GM23338 (cell line): ENCODE measurements at regions not wholly inside any gene's neighbourhood (a gene's known extent, or its start where the extent isn't known, plus 50 kb on each side); places are given as distances from the start of the nearest gene placed in this dataset.
A peak's percentile ranks its signal among the peaks of the same experiment; 100 is the strongest.

ENCODE experiments used
- ATAC-seq: fragments of 200-7000 bp; cut with Tn5 transposase; 3 replicates; pipeline ENCODE4 v1.9.1; 2020
- DNase-seq: peaks from one replicate; pipeline ENCODE4 v3.0.0-alpha.2; 2015; ENCODE audit warnings: low spot score
- H2AFZ ChIP-seq: fragments of 200-600 bp; sonication (generic); 2 replicates; pipeline ENCODE4 v1.8.0; 2016; ENCODE audit warnings: antibody characterized with exemption, mild to moderate bottlenecking, moderate library complexity
- H3F3A ChIP-seq: fragments of 200-600 bp; sonication (generic); replicated peaks from 2 replicates; pipeline ENCODE4 v1.8.0; 2017; ENCODE audit warnings: antibody characterized with exemption, mixed run types, low read depth
- H3K27ac ChIP-seq: fragments of 200-600 bp; sonication (generic); 2 replicates; pipeline ENCODE4 v1.6.1; 2016; ENCODE audit warnings: low read depth
- H3K27me3 ChIP-seq: fragments of 200-600 bp; sonication (generic); 2 replicates; pipeline ENCODE4 v1.8.0; 2016; ENCODE audit warnings: mild to moderate bottlenecking, mixed run types, moderate library complexity; ENCODE audit not compliant: insufficient read depth
- H3K36me3 ChIP-seq: fragments of 200-600 bp; sonication (generic); 2 replicates; pipeline ENCODE4 v1.8.0; 2016; ENCODE audit warnings: mild to moderate bottlenecking; ENCODE audit not compliant: insufficient read depth
- H3K4me1 ChIP-seq: fragments of 200-600 bp; sonication (generic); 2 replicates; pipeline ENCODE4 v1.8.0; 2016; ENCODE audit warnings: mild to moderate bottlenecking, moderate library complexity; ENCODE audit not compliant: insufficient read depth
- H3K4me2 ChIP-seq: fragments of 200-600 bp; sonication (generic); 2 replicates; pipeline ENCODE4 v1.7.1; 2017; ENCODE audit warnings: mixed run types
- H3K4me3 ChIP-seq: fragments of 200-600 bp; sonication (generic); 2 replicates; pipeline ENCODE4 v1.6.1; 2016; ENCODE audit warnings: mixed run types
- H3K79me2 ChIP-seq: fragments of 200-600 bp; sonication (generic); replicated peaks from 2 replicates; pipeline ENCODE4 v1.8.0; 2017; ENCODE audit warnings: mild to moderate bottlenecking; ENCODE audit not compliant: insufficient read depth
- H3K9me2 ChIP-seq: fragments of 200-600 bp; sonication (generic); 2 replicates; pipeline ENCODE4 v1.8.0; 2017; ENCODE audit not compliant: insufficient read depth
- H4K20me1 ChIP-seq: fragments of 200-600 bp; sonication (generic); replicated peaks from 2 replicates; pipeline ENCODE4 v1.8.0; 2017; ENCODE audit warnings: mild to moderate bottlenecking; ENCODE audit not compliant: insufficient read depth
- H3K27ac Mint-ChIP-seq: 2 replicates; pipeline ENCODE4 v1.8.0; 2020; ENCODE audit warnings: inconsistent platforms, mild to moderate bottlenecking, moderate library complexity, mixed read lengths
- H3K27me3 Mint-ChIP-seq: 3 replicates; pipeline ENCODE4 v1.8.0; 2022; ENCODE audit warnings: low read depth, mild to moderate bottlenecking, moderate library complexity, mixed read lengths, inconsistent platforms; ENCODE audit not compliant: insufficient read depth, poor library complexity
- H3K36me3 Mint-ChIP-seq: 3 replicates; pipeline ENCODE4 v1.8.0; 2021; ENCODE audit warnings: low read depth, mild to moderate bottlenecking, inconsistent platforms, moderate library complexity, mixed read lengths
- H3K4me1 Mint-ChIP-seq: 3 replicates; pipeline ENCODE4 v1.8.0; 2020; ENCODE audit warnings: mild to moderate bottlenecking, inconsistent platforms, mixed read lengths
- H3K4me3 Mint-ChIP-seq: 3 replicates; pipeline ENCODE4 v1.8.0; 2021; ENCODE audit warnings: moderate library complexity, mild to moderate bottlenecking, inconsistent platforms, mixed read lengths
- H3K9me3 Mint-ChIP-seq: 3 replicates; pipeline ENCODE4 v1.8.0; 2020; ENCODE audit warnings: moderate library complexity, mild to moderate bottlenecking, inconsistent platforms, mixed read lengths
- CREB1 ChIP-seq: fragments of 250-450 bp; sonication (Bioruptor Pico); IDR thresholded peaks from 2 replicates; pipeline ENCODE4 v1.5.0; 2020; ENCODE audit warnings: low read depth, mild to moderate bottlenecking, moderate library complexity
- JUNB ChIP-seq: IDR thresholded peaks from one replicate; pipeline ENCODE4 v1.6.1; 2016; ENCODE audit warnings: antibody characterized with exemption; ENCODE audit not compliant: unreplicated experiment
- STAT1 ChIP-seq: IDR thresholded peaks from one replicate; pipeline ENCODE4 v1.6.1; 2016; ENCODE audit warnings: antibody characterized with exemption; ENCODE audit not compliant: unreplicated experiment
- TF ChIP-seq, protein P1 (sequence below): IDR thresholded peaks from one replicate; pipeline ENCODE4 v1.6.1; 2018; ENCODE audit warnings: antibody characterized with exemption; ENCODE audit not compliant: unreplicated experiment
- TF ChIP-seq, protein P2 (sequence below): fragments of 250-450 bp; sonication (Bioruptor Pico); IDR thresholded peaks from 2 replicates; pipeline ENCODE4 v1.5.0; 2020; ENCODE audit warnings: mild to moderate bottlenecking, moderate library complexity
- TF ChIP-seq, protein P3 (sequence below): IDR thresholded peaks from 2 replicates; pipeline ENCODE4 v1.6.1; 2016; ENCODE audit warnings: antibody characterized with exemption

DNA sequence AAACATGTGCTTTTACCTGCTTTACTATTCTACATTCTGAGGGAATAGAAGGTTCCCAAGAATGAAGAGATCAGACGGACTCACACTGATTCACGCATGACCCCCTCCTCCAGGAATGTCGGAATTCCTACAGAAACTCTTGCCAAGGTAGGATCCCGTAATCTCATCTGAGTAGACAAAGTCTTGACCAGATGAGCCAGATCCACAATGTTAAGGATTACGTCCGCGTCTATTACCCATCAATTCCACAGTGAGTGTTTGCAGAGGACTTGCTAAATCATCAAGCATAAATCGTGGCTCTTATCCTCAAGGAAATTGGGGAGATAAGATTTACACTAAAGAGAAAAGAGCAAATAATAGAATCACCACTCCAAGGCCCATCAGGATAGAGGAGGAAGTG is 245.9 kb upstream of the FOXQ1 start:
- DNase-seq, result peak; percentile 7
- no peaks in the 10 kb centered on the region for H3K4me1 ChIP-seq
- no peaks in the 10 kb centered on the region for H3K27me3 ChIP-seq
- no peak for ATAC-seq
- H3K9me3 Mint-ChIP-seq, result no peaks in the 10 kb centered on the region
- H3K9me2 ChIP-seq, result no peaks in the 10 kb centered on the region
- TF ChIP-seq, protein P1, sequence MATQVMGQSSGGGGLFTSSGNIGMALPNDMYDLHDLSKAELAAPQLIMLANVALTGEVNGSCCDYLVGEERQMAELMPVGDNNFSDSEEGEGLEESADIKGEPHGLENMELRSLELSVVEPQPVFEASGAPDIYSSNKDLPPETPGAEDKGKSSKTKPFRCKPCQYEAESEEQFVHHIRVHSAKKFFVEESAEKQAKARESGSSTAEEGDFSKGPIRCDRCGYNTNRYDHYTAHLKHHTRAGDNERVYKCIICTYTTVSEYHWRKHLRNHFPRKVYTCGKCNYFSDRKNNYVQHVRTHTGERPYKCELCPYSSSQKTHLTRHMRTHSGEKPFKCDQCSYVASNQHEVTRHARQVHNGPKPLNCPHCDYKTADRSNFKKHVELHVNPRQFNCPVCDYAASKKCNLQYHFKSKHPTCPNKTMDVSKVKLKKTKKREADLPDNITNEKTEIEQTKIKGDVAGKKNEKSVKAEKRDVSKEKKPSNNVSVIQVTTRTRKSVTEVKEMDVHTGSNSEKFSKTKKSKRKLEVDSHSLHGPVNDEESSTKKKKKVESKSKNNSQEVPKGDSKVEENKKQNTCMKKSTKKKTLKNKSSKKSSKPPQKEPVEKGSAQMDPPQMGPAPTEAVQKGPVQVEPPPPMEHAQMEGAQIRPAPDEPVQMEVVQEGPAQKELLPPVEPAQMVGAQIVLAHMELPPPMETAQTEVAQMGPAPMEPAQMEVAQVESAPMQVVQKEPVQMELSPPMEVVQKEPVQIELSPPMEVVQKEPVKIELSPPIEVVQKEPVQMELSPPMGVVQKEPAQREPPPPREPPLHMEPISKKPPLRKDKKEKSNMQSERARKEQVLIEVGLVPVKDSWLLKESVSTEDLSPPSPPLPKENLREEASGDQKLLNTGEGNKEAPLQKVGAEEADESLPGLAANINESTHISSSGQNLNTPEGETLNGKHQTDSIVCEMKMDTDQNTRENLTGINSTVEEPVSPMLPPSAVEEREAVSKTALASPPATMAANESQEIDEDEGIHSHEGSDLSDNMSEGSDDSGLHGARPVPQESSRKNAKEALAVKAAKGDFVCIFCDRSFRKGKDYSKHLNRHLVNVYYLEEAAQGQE, result no peak
- TF ChIP-seq, protein P2, sequence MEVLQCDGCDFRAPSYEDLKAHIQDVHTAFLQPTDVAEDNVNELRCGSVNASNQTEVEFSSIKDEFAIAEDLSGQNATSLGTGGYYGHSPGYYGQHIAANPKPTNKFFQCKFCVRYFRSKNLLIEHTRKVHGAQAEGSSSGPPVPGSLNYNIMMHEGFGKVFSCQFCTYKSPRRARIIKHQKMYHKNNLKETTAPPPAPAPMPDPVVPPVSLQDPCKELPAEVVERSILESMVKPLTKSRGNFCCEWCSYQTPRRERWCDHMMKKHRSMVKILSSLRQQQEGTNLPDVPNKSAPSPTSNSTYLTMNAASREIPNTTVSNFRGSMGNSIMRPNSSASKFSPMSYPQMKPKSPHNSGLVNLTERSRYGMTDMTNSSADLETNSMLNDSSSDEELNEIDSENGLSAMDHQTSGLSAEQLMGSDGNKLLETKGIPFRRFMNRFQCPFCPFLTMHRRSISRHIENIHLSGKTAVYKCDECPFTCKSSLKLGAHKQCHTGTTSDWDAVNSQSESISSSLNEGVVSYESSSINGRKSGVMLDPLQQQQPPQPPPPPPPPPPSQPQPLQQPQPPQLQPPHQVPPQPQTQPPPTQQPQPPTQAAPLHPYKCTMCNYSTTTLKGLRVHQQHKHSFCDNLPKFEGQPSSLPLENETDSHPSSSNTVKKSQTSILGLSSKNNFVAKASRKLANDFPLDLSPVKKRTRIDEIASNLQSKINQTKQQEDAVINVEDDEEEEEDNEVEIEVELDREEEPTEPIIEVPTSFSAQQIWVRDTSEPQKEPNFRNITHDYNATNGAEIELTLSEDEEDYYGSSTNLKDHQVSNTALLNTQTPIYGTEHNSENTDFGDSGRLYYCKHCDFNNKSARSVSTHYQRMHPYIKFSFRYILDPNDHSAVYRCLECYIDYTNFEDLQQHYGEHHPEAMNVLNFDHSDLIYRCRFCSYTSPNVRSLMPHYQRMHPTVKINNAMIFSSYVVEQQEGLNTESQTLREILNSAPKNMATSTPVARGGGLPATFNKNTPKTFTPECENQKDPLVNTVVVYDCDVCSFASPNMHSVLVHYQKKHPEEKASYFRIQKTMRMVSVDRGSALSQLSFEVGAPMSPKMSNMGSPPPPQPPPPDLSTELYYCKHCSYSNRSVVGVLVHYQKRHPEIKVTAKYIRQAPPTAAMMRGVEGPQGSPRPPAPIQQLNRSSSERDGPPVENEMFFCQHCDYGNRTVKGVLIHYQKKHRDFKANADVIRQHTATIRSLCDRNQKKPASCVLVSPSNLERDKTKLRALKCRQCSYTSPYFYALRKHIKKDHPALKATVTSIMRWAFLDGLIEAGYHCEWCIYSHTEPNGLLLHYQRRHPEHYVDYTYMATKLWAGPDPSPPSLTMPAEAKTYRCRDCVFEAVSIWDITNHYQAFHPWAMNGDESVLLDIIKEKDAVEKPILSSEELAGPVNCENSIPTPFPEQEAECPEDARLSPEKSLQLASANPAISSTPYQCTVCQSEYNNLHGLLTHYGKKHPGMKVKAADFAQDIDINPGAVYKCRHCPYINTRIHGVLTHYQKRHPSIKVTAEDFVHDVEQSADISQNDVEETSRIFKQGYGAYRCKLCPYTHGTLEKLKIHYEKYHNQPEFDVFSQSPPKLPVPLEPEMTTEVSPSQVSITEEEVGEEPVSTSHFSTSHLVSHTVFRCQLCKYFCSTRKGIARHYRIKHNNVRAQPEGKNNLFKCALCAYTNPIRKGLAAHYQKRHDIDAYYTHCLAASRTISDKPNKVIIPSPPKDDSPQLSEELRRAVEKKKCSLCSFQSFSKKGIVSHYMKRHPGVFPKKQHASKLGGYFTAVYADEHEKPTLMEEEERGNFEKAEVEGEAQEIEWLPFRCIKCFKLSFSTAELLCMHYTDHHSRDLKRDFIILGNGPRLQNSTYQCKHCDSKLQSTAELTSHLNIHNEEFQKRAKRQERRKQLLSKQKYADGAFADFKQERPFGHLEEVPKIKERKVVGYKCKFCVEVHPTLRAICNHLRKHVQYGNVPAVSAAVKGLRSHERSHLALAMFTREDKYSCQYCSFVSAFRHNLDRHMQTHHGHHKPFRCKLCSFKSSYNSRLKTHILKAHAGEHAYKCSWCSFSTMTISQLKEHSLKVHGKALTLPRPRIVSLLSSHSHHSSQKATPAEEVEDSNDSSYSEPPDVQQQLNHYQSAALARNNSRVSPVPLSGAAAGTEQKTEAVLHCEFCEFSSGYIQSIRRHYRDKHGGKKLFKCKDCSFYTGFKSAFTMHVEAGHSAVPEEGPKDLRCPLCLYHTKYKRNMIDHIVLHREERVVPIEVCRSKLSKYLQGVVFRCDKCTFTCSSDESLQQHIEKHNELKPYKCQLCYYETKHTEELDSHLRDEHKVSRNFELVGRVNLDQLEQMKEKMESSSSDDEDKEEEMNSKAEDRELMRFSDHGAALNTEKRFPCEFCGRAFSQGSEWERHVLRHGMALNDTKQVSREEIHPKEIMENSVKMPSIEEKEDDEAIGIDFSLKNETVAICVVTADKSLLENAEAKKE (CRISPR knock-in tag), result no peak
- no peak for TF ChIP-seq JUNB
- no peak for TF ChIP-seq CREB1
- TF ChIP-seq, protein P3, sequence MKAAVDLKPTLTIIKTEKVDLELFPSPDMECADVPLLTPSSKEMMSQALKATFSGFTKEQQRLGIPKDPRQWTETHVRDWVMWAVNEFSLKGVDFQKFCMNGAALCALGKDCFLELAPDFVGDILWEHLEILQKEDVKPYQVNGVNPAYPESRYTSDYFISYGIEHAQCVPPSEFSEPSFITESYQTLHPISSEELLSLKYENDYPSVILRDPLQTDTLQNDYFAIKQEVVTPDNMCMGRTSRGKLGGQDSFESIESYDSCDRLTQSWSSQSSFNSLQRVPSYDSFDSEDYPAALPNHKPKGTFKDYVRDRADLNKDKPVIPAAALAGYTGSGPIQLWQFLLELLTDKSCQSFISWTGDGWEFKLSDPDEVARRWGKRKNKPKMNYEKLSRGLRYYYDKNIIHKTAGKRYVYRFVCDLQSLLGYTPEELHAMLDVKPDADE, result no peak
- TF ChIP-seq STAT1, result no peak
- no peaks in the 10 kb centered on the region for H3F3A ChIP-seq
- H3K27me3 Mint-ChIP-seq, result peaks cover 7% of the 10 kb centered on the region
- no peaks in the 10 kb centered on the region for H4K20me1 ChIP-seq
- H2AFZ ChIP-seq, result peak overlapping the region; percentile 66; the same call in 1 of the 2 replicates
- no peaks in the 10 kb centered on the region for H3K36me3 ChIP-seq
- no peaks in the 10 kb centered on the region for H3K36me3 Mint-ChIP-seq
- H3K4me1 Mint-ChIP-seq, result no peaks in the 10 kb centered on the region
- no peaks in the 10 kb centered on the region for H3K79me2 ChIP-seq
- H3K4me2 ChIP-seq, result no peak overlapping the region
- no peak overlapping the region for H3K4me3 Mint-ChIP-seq
- no peak overlapping the region for H3K27ac ChIP-seq
- H3K27ac Mint-ChIP-seq, result no peak overlapping the region
- H3K4me3 ChIP-seq, result no peak overlapping the region
